ENCODE measurements at regions not wholly inside any gene's neighbourhood (a gene's known extent, or its start where the extent isn't known, plus 50 kb on each side); places are given as distances from the start of the nearest gene placed in this dataset.

DNA sequence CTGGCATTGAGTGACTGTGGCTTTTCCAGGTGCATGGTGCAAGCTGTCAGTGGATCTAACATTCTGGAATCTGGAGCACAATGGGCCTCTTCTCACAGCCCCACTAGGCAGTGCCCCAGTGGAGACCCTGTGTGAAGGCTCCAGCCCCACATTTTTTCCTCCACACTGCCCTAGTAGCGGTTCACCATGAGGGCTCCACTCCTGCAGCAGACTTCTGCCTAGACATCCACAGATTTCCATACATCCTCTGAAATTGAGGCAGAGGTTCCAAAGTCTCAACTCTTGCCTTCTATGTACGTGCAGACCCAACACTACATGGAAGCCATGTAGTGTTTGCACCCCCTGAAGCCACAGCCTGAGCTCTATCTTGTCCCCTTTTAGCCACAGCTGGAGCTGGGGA, 118.0 kb upstream of the BMP5 start:
- Histone ChIP-seq H3K27me3 (ENCODE audit: insufficient read depth) (no peaks in the 10 kb centered on the region), H3K9ac (no peak overlapping the region), H3K4me2 (no peak overlapping the region), H3K27ac (ENCODE audit: low read depth in 2 of 2, low read length in 1 of 2) (no peak overlapping the region), H3F3A (replicated peaks; ENCODE audit: insufficient read depth) (no peaks in the 10 kb centered on the region), H3K9me2 (no peaks in the 10 kb centered on the region), H2AFZ (ENCODE audit: low read depth) (no peak overlapping the region), H3K36me3 (replicated peaks in 1 of 2; ENCODE audit: control insufficient read depth in 1 of 2, insufficient read depth in 2 of 2, low read length in 1 of 2) (no peaks in the 10 kb centered on the region), H3K4me3 (ENCODE audit: low read depth in 2 of 2, low read length in 1 of 2) (no peak overlapping the region), H3K9me3 (no peaks in the 10 kb centered on the region), H3K4me1 (ENCODE audit: control insufficient read depth in 1 of 2, insufficient read depth in 2 of 2, low read depth in 1 of 2, low read length in 1 of 2) (no peaks in the 10 kb centered on the region), H3K79me2 (ENCODE audit: insufficient read depth) (no peaks in the 10 kb centered on the region), H4K20me1 (ENCODE audit: insufficient read depth) (no peaks in the 10 kb centered on the region)
- ChIA-PET CTCF (no interaction called here), POLR2A (no interaction called here)
- no peak for DNase-seq
- 41% methylated on average over 2 of the region's 2 CpGs for WGBS (ENCODE audit: low lambda C conversion rate)
- TF ChIP-seq, protein P1, sequence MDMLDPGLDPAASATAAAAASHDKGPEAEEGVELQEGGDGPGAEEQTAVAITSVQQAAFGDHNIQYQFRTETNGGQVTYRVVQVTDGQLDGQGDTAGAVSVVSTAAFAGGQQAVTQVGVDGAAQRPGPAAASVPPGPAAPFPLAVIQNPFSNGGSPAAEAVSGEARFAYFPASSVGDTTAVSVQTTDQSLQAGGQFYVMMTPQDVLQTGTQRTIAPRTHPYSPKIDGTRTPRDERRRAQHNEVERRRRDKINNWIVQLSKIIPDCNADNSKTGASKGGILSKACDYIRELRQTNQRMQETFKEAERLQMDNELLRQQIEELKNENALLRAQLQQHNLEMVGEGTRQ (IDR thresholded peaks at IDR 0.05; ENCODE audit: borderline replicate concordance, low read depth, low read length): no peak
- TF ChIP-seq EZH2phosphoT487 (IDR thresholded peaks at IDR 0.05; ENCODE audit: borderline replicate concordance, low read depth) (no peak), POLR2AphosphoS5 (IDR thresholded peaks at IDR 0.05; ENCODE audit: low read depth, low read length) (no peak), SIN3A (IDR thresholded peaks at IDR 0.05; ENCODE audit: borderline replicate concordance, low read depth, low read length) (no peak), JUND (IDR thresholded peaks at IDR 0.05) (no peak), TAF1 (IDR thresholded peaks at IDR 0.05; ENCODE audit: borderline replicate concordance, low read depth, low read length) (no peak)
- TF ChIP-seq, protein P2, sequence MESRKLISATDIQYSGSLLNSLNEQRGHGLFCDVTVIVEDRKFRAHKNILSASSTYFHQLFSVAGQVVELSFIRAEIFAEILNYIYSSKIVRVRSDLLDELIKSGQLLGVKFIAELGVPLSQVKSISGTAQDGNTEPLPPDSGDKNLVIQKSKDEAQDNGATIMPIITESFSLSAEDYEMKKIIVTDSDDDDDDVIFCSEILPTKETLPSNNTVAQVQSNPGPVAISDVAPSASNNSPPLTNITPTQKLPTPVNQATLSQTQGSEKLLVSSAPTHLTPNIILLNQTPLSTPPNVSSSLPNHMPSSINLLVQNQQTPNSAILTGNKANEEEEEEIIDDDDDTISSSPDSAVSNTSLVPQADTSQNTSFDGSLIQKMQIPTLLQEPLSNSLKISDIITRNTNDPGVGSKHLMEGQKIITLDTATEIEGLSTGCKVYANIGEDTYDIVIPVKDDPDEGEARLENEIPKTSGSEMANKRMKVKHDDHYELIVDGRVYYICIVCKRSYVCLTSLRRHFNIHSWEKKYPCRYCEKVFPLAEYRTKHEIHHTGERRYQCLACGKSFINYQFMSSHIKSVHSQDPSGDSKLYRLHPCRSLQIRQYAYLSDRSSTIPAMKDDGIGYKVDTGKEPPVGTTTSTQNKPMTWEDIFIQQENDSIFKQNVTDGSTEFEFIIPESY (IDR thresholded peaks at IDR 0.05; ENCODE audit: borderline replicate concordance, low read depth): no peak

DNA sequence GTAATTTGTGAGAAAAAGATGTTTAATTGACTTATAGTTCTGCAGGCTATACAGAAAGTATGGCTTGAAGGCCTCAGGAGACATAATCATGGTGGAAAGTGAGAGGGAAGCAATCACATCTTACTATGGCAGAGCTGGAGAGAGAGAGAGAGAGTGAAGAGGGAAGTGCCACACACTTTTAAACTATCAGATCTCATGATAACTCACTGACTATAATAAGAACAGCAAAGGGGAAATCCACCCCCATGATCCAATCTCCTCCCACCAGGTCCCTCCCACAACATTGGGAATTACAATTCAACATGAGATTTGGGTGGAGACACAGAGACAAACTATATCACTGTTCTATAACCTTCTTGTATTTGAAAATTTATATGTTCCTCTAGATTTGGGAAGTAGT, 117.2 kb upstream of the BMP5 start:
- ChIA-PET CTCF (no interaction called here), POLR2A (no interaction called here)
- Histone ChIP-seq H3K4me1 (ENCODE audit: control insufficient read depth in 1 of 2, insufficient read depth in 2 of 2, low read depth in 1 of 2, low read length in 1 of 2) (no peaks in the 10 kb centered on the region), H3K79me2 (ENCODE audit: insufficient read depth) (no peaks in the 10 kb centered on the region), H3K36me3 (replicated peaks in 1 of 2; ENCODE audit: control insufficient read depth in 1 of 2, insufficient read depth in 2 of 2, low read length in 1 of 2) (no peaks in the 10 kb centered on the region), H4K20me1 (ENCODE audit: insufficient read depth) (no peaks in the 10 kb centered on the region), H3K4me2 (no peak overlapping the region), H3F3A (replicated peaks; ENCODE audit: insufficient read depth) (no peaks in the 10 kb centered on the region), H2AFZ (ENCODE audit: low read depth) (no peak overlapping the region), H3K9me3 (no peaks in the 10 kb centered on the region), H3K9ac (no peak overlapping the region), H3K4me3 (ENCODE audit: low read depth in 2 of 2, low read length in 1 of 2) (no peak overlapping the region), H3K9me2 (no peaks in the 10 kb centered on the region), H3K27me3 (ENCODE audit: insufficient read depth) (no peaks in the 10 kb centered on the region), H3K27ac (ENCODE audit: low read depth in 2 of 2, low read length in 1 of 2) (no peak overlapping the region)
- no peak for DNase-seq
- TF ChIP-seq MXI1 (IDR thresholded peaks at IDR 0.05; ENCODE audit: low read depth, low read length) (no peak), TCF12 (IDR thresholded peaks at IDR 0.05) (no peak), EP300 (IDR thresholded peaks at IDR 0.05; ENCODE audit: borderline replicate concordance in 1 of 2, low read depth in 1 of 2, low read length in 1 of 2) (no peak), MEF2A (IDR thresholded peaks at IDR 0.05; ENCODE audit: borderline replicate concordance, low read depth) (no peak), ELF1 (IDR thresholded peaks at IDR 0.05) (no peak), SIN3A (IDR thresholded peaks at IDR 0.05; ENCODE audit: borderline replicate concordance, low read depth, low read length) (no peak)
- TF ChIP-seq, protein P3, sequence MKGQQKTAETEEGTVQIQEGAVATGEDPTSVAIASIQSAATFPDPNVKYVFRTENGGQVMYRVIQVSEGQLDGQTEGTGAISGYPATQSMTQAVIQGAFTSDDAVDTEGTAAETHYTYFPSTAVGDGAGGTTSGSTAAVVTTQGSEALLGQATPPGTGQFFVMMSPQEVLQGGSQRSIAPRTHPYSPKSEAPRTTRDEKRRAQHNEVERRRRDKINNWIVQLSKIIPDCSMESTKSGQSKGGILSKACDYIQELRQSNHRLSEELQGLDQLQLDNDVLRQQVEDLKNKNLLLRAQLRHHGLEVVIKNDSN (IDR thresholded peaks at IDR 0.05; ENCODE audit: borderline replicate concordance, low read depth): no peak
